ENCODE measurements at regions not wholly inside any gene's neighbourhood (a gene's known extent, or its start where the extent isn't known, plus 50 kb on each side); places are given as distances from the start of the nearest gene placed in this dataset.

- no peak for TF ChIP-seq ZNF407 (CRISPR knock-in tag; IDR thresholded peaks at IDR 0.05; ENCODE audit: not compliant biosample characterization)
- TF ChIP-seq POGZ (CRISPR knock-in tag; IDR thresholded peaks at IDR 0.05): no peak
- no peak for TF ChIP-seq THAP8 (CRISPR knock-in tag; IDR thresholded peaks at IDR 0.05; ENCODE audit: borderline replicate concordance)
Observed at GRCh38 chr1:218828125-218828650, 345.5 kb upstream of the LYPLAL1 start (continued).

GRCh38 chr1:218829097-218829496 lies 344.6 kb upstream of the LYPLAL1 start:
- H3K4me2 ChIP-seq (ENCODE audit: low read depth, low read length): no peak overlapping the region
- no peak overlapping the region for H3K4me3 ChIP-seq (replicated peaks in 1 of 3; ENCODE audit: insufficient read depth in 1 of 3, low read depth in 2 of 3, low read length in 3 of 3)
- no TSS peak for BruUV-seq (replicated peaks)
- no peaks in the 10 kb centered on the region for H3K27me3 ChIP-seq (ENCODE audit: control insufficient read depth in 1 of 2, insufficient read depth in 2 of 2, low read length in 2 of 2)
- no peak overlapping the region for H3K9ac ChIP-seq (ENCODE audit: insufficient read depth, low read depth, low read length)
- WGBS (ENCODE audit: low lambda C conversion rate): 28% methylated on average over 3 of the region's 3 CpGs
- ChIA-PET POLR2A (no interaction called here), CTCF (ENCODE audit: low intra/inter-chr PET ratio, low total read pairs) (no interaction called here)
- DNase-seq (ENCODE audit: low spot score): no peak
- no peak for FAIRE-seq
- in situ Hi-C loops (cut with HindIII; ENCODE audit: extremely low pct_ligation_motif_present, low pct_unique_long_range_greater_than_20kb): no loop called here
- H3K27ac ChIP-seq (ENCODE audit: extremely low read length, insufficient read depth, low read length): no peak overlapping the region
- no peaks in the 10 kb centered on the region for H3K79me2 ChIP-seq (ENCODE audit: insufficient read depth, low read length)
- no peaks in the 10 kb centered on the region for H3K4me1 ChIP-seq (ENCODE audit: insufficient read depth, low read length)
- H2AFZ ChIP-seq (ENCODE audit: low read length): no peak overlapping the region
- H3K9me3 ChIP-seq (ENCODE audit: low read length): no peaks in the 10 kb centered on the region
- intact Hi-C loops (cut with micrococcal nuclease; ENCODE audit: unreplicated experiment): no loop called here
- TF ChIP-seq ZNF607 (CRISPR knock-in tag; IDR thresholded peaks at IDR 0.05; ENCODE audit: borderline replicate concordance) (no peak), ZKSCAN8 (CRISPR knock-in tag; IDR thresholded peaks at IDR 0.05; ENCODE audit: borderline replicate concordance) (no peak), ZNF460 (CRISPR knock-in tag; IDR thresholded peaks at IDR 0.05; ENCODE audit: borderline replicate concordance) (no peak), TEAD3 (CRISPR knock-in tag; optimal IDR thresholded peaks at IDR 0.05; ENCODE audit: borderline replicate concordance) (no peak)
- ATAC-seq: no peak
- H4K20me1 ChIP-seq (ENCODE audit: insufficient read depth, low read length): no peaks in the 10 kb centered on the region
- no peaks in the 10 kb centered on the region for H3K36me3 ChIP-seq (replicated peaks in 1 of 2; ENCODE audit: control insufficient read depth in 1 of 2, insufficient read depth in 2 of 2, low read length in 2 of 2)

All from HepG2 (cell line).